ENCODE measurements at regions not wholly inside any gene's neighbourhood (a gene's known extent, or its start where the extent isn't known, plus 50 kb on each side); places are given as distances from the start of the nearest gene placed in this dataset.

DNA sequence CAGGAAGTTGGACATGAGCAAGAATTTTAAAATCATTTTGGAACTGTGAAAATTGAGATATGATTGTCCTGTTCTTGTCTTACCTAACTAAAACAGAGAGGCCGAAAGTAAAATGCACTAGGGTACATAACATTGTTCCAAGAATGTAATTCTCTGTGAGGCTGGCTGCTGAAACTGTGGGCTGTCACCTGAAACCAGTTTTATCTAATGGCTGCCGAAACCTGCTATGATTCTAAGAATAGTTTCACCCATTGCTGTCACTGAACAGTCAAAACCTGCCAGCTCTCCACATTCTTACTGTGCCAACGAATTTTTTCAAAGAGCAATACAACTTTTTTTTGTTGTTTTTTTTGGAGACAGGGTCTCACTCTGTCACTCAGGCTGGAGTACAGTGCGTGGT lies 119.3 kb upstream of the ZSWIM2 start:
- intact Hi-C loops (cut with micrococcal nuclease) (no loop called here), in situ Hi-C loops (cut with MboI) (no loop called here)
- no peak overlapping the region for H3K9ac ChIP-seq (ENCODE audit: insufficient read depth in 1 of 2, low read depth in 2 of 2, low read length in 2 of 2)
- H3K9me3 ChIP-seq (replicated peaks; ENCODE audit: control insufficient read depth, insufficient read depth, low read depth, low read length), result no peaks in the 10 kb centered on the region
- ATAC-seq (no peak), DNase-seq (ENCODE audit: extremely low read depth in 1 of 4, low spot score in 3 of 4) (no peak), FAIRE-seq (no peak)
- H3K27me3 ChIP-seq (ENCODE audit: control insufficient read depth in 2 of 2, insufficient read depth in 2 of 2, low read length in 2 of 2), result no peaks in the 10 kb centered on the region
- no peak overlapping the region for H3K4me3 ChIP-seq
- H4K20me1 ChIP-seq (replicated peaks; ENCODE audit: control insufficient read depth, insufficient read depth, low read length), result no peaks in the 10 kb centered on the region
- H3K9me1 ChIP-seq (ENCODE audit: control insufficient read depth, insufficient read depth, low read length), result no peaks in the 10 kb centered on the region
- no peaks in the 10 kb centered on the region for H3K79me2 ChIP-seq (ENCODE audit: control insufficient read depth, insufficient read depth, low read length)
- POLR2A ChIA-PET, result interaction anchor here (0.6 to 0.7 kb wide), 2 partner anchors 84 to 617 kb away, joined by 3 read pairs; no protein-coding TSS in a partner anchor
- H3K27ac ChIP-seq (ENCODE audit: extremely low read depth, low read depth, low read length), result no peak overlapping the region
- BruUV-seq (replicated peaks), result no TSS peak
- CTCF ChIA-PET (ENCODE audit: low intra/inter-chr PET ratio), result no interaction called here
- WGBS (ENCODE audit: insufficient coverage, low coverage, missing lambda C conversion rate), result 29% methylated on average over 4 of the region's 4 CpGs
- peak overlapping the region; percentile 85 for H2AFZ ChIP-seq (ENCODE audit: low read depth, low read length)
- no peak overlapping the region for H3K4me2 ChIP-seq (ENCODE audit: insufficient read depth, low read length)
- TF ChIP-seq, protein P1, sequence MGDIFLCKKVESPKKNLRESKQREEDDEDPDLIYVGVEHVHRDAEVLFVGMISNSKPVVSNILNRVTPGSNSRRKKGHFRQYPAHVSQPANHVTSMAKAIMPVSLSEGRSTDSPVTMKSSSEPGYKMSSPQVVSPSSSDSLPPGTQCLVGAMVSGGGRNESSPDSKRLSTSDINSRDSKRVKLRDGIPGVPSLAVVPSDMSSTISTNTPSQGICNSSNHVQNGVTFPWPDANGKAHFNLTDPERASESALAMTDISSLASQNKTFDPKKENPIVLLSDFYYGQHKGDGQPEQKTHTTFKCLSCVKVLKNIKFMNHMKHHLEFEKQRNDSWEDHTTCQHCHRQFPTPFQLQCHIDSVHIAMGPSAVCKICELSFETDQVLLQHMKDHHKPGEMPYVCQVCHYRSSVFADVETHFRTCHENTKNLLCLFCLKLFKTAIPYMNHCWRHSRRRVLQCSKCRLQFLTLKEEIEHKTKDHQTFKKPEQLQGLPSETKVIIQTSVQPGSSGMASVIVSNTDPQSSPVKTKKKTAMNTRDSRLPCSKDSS (IDR thresholded peaks at IDR 0.05; ENCODE audit: low read depth, partially characterized antibody), result no peak
- TF ChIP-seq, protein P2, sequence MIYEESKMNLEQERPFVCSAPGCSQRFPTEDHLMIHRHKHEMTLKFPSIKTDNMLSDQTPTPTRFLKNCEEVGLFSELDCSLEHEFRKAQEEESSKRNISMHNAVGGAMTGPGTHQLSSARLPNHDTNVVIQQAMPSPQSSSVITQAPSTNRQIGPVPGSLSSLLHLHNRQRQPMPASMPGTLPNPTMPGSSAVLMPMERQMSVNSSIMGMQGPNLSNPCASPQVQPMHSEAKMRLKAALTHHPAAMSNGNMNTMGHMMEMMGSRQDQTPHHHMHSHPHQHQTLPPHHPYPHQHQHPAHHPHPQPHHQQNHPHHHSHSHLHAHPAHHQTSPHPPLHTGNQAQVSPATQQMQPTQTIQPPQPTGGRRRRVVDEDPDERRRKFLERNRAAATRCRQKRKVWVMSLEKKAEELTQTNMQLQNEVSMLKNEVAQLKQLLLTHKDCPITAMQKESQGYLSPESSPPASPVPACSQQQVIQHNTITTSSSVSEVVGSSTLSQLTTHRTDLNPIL (CRISPR knock-in tag; IDR thresholded peaks at IDR 0.05), result no peak
- TF ChIP-seq PBX2 (CRISPR knock-in tag; IDR thresholded peaks at IDR 0.05; ENCODE audit: low read depth) (no peak), PBX2 (tag; conservative IDR thresholded peaks at IDR 0.05; ENCODE audit: low read depth) (no peak), ZC3H4 (CRISPR knock-in tag; IDR thresholded peaks at IDR 0.05; ENCODE audit: borderline replicate concordance) (no peak), SUPT5H (IDR thresholded peaks at IDR 0.05) (no peak), ZNF77 (CRISPR knock-in tag; IDR thresholded peaks at IDR 0.05) (no peak), ZNF24 (IDR thresholded peaks at IDR 0.05) (no peak), SIRT6 (IDR thresholded peaks at IDR 0.05; ENCODE audit: low read depth, low read length) (no peak)
- no peaks in the 10 kb centered on the region for H3K36me3 ChIP-seq (ENCODE audit: control insufficient read depth, insufficient read depth, low read length)
- peaks cover 0 to 4% of the 10 kb centered on the region in 2 experiments; a peak in 2 of 5 replicates for H3K4me1 ChIP-seq (replicated peaks in 1 of 2; ENCODE audit: control insufficient read depth in 2 of 2, insufficient read depth in 2 of 2, low read length in 2 of 2)

Data from K562 (cell line).